NCI-H2227 (cell line): ENCODE measurements at regions not wholly inside any gene's neighbourhood (a gene's known extent, or its start where the extent isn't known, plus 50 kb on each side); places are given as distances from the start of the nearest gene placed in this dataset.

Experiments
- DNase-seq: peaks from one replicate; lab custom pipeline; 2025; ENCODE audit not compliant: unreplicated experiment; lab: John Stamatoyannopoulos, UW

DNA sequence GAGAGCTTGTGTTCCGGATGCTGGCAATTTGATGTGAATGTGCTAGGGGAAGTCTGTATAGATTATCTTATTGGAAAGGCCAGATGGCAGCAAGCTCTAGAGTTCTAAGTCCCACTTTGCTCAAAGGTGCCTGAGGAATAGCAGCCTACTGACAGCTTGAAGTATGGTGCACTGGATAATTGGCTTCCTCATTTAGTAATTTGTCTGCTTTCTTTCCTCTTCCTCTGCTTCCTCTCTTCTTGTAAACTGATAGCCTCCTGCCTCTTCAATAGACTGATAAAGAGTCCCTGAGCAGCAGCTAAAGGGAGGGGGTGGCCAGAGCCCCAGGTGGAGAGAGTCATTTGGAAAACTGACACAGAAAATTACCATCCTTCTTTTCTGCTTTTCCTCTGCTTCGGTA is 177.3 kb downstream of the FGF1 start:
- DNase-seq, result no peak

DNA sequence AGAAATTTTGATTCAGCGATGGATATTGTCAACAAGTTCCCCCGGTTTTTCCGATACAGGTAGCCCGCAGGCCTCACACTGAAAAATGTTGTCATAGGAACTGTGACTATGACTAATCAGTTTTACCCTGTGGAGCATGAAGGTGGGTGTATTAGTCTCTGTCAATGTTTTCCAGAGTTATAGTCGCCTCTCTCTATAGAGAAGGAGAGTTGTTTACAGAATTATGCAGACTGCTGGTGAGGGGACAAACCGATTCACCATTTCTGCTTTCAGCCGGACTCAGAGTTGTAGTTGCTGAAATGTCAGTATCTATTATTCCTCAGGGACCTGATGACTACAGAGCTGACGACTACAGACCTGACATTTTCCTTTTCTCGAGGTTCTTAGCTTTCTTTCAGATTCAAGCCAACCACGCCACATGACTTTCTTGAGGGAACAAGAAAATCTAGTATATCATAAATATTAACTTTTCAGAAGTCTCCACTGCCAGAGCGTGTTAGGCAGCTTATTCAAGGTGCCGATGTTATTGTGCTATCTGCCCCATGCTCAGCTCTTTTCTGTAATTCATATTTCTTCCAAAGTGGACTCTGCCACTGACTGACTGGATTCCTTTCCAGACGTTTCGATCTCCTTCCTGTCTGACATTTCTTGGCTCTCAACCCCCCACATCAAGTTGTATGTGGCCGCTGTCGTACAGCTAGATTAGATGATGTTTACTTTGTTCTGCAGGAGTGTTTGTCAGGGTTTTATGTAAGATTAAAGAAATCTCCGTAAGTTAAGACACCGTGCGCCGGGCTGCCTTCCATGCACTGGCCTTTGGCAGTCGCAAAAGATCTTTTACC is 178.1 kb downstream of the FGF1 start:
- no peak for DNase-seq

DNA sequence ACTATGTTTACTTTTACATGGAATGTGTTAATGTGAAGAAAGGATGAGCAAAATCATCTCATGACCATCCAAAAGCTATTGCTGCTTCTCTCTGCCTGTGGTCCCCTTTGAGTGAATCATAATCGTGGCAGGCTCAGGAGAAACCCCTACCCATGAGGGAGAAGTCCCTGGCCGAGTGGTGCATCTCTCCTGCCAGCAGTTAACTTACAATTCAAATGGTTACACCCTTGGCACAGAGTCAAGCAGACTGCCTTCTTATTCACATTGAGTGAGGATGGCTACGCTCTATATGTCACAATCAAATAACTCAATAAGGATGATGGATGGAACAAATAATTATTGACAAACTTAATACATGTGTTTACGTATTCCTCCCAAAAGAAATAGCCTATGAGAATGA is 179.1 kb downstream of the FGF1 start:
- no peak for DNase-seq

DNA sequence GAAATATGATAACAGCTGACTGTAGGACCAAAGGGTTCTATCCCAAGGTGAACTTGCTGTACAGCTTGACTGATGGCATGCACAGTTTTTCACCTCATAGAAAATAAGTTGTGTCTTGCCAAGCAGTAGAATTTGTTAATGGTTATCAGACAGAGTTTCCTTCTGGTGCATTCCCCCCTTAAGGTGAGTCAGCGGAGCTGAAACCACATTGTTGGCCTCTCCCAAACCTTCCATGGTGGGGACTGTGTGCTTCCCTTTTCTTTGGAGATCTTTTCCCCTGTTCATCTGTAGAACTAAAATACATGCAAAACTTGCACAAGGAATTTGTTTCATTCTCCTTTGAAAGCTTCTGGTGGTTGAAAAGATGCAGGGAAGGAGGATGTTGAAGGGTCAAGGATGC is 179.8 kb downstream of the FGF1 start:
- DNase-seq, result no peak

DNA sequence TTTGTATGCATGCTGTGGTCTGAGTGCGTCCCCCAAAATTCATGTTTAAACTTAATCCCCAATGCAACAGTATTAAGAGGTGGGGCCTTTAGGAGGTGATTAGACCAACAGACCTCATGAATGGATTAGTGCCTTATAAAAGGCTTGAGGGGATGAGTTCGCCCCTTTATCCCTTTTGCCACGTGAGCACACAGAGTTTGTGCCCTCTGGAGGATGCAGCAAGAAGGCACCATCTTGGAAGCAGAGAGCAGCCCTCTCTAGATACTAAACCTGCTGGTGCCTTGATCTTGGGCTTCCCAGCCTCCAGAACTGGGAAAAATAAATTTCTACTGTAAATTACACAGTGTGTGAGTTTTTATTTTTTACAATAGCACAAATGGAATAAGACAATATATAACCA is 177.1 kb upstream of the SPRY4 start:
- DNase-seq, result no peak

DNA sequence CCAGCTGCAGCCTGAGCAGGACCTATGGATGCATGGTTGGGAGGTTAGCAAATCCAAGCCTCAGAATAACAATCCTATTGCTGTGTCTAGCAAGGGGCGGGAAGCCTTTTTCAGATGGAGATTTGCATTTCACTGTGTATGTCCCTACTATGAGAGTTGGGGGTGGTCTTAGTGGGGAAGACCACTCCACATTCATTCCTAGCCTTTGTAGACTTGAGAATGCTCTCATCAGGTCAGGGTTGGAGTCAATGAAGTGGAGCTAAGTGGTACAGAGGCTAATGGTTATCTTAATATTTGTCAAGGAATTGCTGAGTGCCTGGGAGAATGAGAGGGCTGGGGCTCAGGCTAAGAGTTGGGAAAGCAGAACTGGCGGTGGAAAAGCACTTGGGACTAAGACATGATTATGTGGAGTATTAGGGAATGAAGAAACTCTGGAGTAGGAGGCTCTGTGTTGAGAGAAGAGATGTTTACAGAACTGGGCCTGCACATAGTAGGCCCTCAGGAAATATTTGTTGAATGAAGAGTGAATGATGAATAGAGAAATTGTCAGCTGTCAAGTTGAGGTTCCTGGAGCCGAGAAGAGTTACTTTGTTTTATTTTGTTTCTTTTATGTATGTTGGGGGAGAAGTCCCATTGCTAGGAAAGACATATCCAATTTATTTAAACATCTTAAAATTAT is 175.5 kb upstream of the SPRY4 start:
- no peak for DNase-seq

DNA sequence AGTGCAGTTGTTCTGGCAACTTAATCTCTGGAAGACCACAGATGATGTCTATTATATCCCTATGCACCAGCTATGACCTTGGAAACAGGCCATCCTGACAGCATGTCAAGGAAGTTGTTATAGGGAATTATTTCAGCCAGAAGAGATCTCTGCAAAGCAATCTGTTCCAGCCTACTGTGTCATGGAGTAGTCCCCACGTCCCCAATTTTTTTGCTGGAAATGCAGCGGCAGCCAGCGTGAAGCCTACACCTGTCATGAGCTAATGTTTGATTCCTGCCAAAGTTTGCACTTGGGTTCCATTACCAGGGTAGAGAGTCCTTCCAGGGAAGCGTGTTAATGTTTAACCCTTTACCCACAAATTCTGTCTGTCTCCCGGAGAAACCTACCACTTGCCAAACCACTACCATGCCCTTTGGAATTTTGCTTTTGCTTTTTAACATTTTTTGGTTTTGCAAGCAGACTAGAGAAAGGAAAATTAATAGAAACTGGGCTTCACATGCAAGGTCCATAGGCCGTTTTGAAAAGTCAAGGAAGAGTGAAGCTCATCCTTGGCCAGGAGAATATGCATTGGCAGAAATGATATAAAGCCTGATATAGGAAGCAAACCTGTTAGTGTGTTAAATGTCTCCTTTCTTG is 174.9 kb upstream of the SPRY4 start:
- DNase-seq, result no peak

DNA sequence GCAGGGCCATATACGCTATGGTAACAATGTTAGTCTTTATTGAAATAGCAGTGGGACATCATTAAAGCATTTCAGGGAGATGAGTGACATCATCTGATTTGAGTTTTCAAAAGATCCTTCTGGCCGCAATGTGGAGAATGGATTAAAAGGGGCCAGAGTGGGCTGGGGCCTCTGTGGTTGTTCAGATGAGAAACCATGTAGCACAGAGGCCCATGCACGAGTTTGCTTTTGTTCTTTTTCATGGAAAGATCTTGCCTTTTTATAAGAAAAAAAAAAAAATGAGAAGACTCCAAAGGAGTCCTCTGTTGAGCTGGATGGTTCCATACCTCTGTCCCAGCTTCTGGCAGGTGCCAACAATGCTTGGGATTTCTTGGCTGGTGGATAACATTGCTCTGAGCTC is 173.5 kb upstream of the SPRY4 start:
- no peak for DNase-seq

DNA sequence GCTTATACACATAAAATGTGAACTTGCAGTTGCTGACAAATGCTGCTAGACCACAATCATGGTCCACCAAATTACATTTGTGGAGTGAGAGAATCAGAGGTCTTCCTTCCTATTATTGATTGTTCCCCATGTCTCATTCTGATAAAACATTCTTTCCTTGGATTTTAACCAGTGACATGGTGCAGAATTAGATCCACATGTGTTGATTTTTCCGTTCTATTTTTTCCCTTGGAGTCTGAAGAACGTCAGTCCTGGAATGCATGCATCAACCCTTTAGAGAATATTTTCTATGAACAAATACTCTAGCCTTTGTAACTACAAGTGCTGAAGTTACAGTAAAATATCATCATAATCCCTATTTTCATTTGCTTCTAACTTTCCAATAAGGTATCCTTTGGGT is 170.7 kb upstream of the SPRY4 start:
- no peak for DNase-seq

DNA sequence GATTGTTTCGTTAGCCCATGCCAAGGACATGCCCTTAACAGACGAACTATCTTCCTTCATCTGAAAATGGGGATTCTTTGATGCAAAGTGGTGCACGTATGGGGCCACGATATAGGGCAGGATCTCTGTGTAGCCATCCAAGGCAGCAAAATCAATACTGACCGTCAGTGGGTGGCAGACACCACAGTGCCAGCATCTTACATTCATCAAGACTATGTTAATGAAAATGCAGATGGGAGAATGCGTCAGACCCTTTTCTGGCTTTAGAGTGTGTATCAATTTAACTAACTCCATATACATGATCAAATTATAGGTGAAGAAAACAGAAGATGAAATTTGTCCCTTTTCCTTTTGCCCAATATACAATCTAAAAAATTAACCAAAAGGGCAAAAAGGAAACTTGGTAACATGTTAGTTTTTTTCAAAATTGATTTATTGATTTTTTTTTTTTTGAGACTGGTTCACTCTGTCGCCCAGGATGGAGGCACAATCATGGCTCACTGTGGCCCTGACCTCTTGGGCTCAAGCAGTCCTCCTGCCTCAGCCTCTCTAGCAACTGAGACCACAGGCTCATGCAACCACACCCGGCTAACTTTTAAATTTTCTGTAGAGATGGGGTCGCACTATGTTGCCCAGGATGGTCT is 169.2 kb upstream of the SPRY4 start:
- DNase-seq, result no peak

DNA sequence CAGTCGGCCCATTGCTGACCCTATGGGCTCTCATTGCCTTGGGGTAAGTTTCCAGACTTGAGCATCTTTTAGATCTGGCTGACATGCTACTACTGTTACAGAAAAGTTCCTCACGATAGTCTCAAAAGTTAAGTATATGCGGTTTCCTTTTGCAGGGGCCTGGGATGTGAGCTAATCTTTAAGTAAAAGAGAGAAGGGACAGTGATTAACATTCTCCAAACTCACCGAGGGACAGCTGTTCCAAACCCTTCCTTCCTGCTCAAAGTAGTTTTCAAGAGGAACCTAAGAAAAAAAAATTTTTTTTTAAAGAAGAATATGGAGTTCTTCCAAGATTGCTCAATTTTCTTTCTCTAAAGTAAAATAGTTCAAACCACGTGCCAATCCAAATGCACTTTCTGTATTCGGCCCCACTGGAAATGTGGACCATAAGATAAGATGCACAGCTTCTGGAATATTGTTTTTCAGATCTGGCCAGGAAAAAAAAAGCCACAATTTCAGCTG is 168.0 kb upstream of the SPRY4 start:
- DNase-seq, result no peak

DNA sequence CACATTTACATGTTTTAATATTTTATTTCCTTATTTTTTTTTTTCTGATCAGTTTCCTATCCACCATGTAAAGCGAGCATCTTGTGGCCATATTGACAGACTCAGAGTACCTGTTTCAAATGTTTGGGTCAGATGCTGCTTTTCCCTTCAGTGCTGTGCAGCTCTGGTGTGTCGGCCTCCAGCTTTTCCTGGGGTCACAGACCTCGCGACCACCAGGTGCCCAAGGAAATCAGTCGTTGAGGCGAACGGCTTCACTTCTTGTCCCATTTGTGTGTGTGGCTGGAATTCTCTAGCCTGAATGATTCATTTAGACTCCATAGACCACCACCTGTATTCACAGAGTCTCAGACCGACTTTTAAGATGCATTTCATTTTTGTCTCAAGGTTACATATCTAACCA is 166.9 kb upstream of the SPRY4 start:
- no peak for DNase-seq

DNA sequence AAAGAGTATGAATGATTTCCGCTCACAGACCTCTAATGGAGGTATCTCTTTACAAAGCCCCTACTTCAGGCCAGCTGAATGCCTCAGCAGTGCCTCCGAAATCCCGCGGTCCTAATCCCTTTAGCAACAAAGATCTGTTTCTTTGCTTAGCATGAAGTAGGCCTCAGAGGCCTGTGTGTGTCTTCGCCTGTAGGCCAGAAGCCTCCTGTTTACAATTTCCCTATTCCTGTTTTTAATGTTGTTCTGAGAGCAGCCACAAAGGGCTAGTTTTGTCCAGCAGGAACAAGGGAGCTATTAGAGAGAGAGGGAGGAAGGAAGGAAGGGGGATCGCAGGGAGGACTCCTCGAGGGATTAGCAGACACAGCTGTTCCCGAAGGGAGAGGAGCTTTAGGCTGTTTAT is 166.4 kb upstream of the SPRY4 start:
- no peak for DNase-seq

DNA sequence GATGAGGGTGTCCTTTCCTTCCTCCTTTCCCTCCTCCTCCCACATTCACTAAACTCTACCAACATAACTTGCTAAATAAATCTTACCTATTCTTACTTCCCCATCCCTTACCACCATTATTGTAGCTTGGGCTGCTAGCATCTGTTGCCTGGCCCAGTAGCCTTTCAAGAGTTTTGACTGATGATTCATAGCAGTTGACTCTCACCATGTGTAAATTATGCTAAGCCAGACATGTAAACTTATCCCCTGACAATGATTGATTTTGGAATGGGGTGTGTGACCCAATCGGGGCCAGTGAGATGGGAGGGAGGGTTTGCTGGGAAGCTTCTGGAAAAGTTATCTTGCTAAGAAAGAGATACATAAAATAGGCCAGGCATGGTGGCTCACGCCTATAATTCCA is 161.8 kb upstream of the SPRY4 start:
- DNase-seq, result no peak

DNA sequence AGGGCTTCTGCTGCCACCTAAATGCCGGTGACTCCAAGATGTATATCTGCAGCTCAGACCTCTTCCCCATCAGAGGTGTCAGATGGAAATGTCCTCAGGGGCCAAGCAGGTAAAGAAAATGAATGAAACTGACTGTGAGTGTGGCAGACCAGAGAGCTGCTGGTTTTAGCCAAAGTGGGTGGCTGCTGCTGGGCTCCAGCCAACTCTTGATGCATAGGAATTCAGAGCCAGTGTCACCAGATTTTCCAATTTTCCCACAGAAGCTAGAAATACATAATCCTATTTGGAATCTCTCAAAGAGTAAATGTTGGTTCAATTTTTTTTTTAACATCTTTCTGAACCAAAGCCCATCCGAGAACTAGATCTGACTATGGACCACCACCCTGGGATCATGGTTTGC is 161.2 kb upstream of the SPRY4 start:
- DNase-seq, result no peak

DNA sequence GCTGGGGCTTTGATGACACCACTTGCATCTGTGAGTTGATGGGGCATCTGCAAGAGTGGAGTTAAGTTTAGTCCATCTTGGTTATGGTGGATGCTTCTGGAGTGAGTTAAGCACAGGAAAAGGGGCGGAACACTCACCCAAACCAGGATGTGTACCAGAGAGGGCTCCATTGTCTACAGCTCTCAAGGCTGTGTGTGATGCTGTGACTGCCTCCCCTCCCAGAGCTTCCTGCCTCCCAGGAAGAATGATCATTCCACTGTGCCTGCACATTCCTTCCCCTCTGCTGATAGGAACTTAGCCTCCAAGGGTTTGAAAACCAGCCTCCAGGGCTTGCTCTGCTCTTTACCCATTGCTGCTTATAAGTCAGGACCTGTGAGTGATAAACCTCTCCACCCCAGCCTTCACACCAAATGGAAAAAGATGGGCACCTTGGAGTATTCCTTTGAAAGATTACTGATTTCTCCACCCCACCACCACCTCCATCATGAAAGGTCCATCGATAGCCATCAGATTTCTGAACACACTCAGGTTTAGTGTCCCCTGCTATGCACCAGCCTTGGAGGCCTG is 160.1 kb upstream of the SPRY4 start:
- no peak for DNase-seq

DNA sequence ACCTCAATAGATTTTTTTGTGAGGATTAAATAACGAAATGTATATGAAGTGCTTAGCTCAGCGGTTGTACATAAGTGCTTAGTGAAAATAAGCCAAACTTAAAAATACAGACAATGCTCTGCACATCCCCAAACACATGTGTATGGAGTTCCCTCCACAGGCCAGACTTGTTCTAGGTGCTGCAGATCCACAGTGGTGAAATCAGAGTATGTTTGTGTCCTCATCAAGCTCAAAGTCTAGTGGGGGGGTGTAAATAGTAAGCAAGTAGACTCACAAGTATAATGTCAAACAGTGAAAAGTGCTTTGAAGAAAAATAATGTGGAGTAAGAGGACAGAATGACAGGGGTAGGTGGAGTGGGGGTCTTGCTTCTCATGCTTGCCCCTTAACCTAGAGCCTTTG is 157.4 kb upstream of the SPRY4 start:
- no peak for DNase-seq

DNA sequence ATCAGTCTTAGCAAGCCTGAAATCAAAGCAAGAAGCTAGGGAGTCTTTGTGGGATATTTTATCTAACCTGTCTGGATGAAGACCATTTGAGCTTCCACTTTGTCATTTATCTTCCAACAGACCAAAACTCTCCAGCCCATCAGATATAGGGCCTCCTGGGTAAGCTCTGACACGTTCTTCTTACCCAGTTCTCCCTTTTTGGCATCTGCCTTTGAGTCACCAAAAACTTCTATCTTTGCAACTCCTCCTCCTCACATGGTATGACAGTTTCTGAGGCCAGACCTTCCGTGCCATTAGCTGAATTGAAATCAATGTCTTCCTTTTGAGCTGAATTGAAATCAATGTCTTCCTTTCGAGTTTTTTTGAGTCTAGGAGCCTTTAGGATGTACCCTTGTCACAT is 156.6 kb upstream of the SPRY4 start:
- DNase-seq, result no peak

DNA sequence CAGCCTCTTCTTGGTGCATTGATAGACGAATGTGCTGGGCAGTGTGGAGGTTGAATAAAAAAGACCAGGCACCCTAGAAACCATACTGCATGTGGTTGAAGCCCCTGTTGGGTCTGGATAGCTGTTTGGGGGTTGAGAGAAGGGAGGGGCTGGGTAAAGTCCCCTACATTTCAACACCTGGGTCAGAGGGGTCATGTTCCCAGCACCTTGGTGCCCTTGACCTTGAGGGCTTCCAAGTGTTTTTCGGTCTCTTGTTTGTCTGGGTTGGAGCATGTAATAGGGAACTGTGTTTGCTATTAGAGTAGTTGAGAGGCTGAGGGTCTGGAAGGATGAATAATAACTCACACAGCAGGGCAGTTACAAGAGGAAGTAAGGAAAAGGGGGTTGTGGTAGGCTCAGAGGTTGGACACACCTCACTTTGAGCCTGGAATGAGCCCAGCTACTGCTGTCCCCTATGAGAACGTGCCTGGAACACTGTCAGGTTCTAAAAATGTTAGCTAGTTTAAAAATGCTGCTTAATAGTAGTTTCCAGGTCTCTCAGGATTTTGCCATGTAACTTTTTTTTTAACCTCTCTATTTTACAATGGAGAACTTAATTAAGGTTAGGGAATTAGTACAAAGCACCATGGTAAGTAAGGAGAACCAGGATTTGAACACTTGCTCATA is 155.2 kb upstream of the SPRY4 start:
- no peak for DNase-seq

DNA sequence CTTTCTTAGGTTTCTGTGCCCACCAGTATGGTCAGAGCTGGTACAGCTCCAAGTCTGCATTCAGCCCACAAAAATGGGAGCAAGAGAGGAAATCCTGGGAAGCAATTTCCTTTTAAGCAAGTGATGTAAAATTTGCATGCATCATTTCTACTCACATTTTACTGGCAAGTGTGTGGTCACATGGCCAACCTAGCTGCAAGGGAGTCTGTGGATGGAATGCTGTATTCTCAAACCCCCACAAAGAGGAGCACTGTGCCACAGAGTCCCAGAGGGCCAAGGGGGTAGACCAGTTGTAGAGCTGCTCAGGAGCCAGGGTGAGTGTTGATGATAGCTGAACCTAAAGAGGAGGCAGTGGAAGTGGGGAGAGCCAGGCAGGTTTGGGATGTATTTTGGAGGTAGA is 154.3 kb upstream of the SPRY4 start:
- DNase-seq, result no peak

DNA sequence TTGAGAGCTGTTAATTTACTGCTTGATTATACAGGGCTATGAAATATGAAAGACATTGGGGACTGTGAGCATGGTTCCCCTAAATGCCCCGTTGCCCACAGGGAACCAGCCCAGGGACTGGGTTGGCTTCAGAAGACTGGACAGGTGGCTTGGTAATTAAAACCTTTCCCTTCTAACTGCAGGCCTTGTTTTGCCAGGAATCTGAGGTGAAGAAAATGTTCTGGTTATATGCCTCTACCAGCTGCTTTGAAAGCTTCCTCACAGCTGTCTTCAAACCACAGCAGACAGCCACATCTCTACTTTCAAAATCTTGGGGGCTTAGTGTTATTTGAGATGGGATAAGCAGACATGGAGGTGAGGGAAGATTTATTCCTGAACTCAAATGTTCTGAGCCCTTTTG is 153.3 kb upstream of the SPRY4 start:
- DNase-seq, result no peak
